GM13976 (cell line): ENCODE measurements at regions not wholly inside any gene's neighbourhood (a gene's known extent, or its start where the extent isn't known, plus 50 kb on each side); places are given as distances from the start of the nearest gene placed in this dataset.

Experiments used
- DNase-seq: peaks from one replicate; pipeline ENCODE4 v3.0.0; 2012; ENCODE audit warnings: low spot score
- in situ Hi-C: fragments of 300-500 bp; cut with MboI; formaldehyde crosslinking; loops from one replicate; pipeline ENCODE4 v1.12.0; 2022; ENCODE audit warnings: low sequenced_read_pairs, mixed read lengths, inconsistent platforms; ENCODE audit not compliant: unreplicated experiment
- TF ChIP-seq, protein P1 (sequence below): IDR thresholded peaks from 2 replicates; pipeline ENCODE4 v1.5.1; 2012; ENCODE audit warnings: borderline replicate concordance, mild to moderate bottlenecking; ENCODE audit not compliant: insufficient read depth; ENCODE audit errors: extremely low read depth, missing control alignments, control extremely low read depth

DNA sequence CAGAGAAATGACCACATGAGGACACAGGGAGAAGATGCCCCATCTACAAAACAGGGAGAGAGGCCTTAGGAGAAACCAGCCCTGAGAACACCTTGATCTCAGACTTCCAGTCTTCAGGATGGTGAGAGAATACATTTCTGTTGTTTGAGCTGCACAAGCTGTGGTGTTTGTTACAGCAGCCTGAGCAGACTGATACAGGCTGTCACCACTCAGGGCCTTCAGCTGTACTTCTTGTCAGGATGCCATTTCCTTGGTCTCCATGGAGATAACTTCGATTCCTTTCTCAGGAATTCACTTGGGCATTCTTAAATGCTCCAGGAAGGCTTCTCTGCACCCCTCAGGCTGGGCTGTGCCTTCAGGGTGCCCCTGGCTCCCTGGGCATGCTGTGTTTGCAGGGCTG is 85.7 kb upstream of the IGFBP3 start:
- in situ Hi-C loops: no loop called here
- TF ChIP-seq, protein P1, sequence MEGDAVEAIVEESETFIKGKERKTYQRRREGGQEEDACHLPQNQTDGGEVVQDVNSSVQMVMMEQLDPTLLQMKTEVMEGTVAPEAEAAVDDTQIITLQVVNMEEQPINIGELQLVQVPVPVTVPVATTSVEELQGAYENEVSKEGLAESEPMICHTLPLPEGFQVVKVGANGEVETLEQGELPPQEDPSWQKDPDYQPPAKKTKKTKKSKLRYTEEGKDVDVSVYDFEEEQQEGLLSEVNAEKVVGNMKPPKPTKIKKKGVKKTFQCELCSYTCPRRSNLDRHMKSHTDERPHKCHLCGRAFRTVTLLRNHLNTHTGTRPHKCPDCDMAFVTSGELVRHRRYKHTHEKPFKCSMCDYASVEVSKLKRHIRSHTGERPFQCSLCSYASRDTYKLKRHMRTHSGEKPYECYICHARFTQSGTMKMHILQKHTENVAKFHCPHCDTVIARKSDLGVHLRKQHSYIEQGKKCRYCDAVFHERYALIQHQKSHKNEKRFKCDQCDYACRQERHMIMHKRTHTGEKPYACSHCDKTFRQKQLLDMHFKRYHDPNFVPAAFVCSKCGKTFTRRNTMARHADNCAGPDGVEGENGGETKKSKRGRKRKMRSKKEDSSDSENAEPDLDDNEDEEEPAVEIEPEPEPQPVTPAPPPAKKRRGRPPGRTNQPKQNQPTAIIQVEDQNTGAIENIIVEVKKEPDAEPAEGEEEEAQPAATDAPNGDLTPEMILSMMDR: no peak

GRCh38 chr7:46006212-46006611 is 85.1 kb upstream of the IGFBP3 start:
- no peak for DNase-seq
- in situ Hi-C loops: no loop called here
- TF ChIP-seq, protein P1: no peak

More for the DNA sequence above, 85.7 kb upstream of the IGFBP3 start:
- no peak for DNase-seq

DNA sequence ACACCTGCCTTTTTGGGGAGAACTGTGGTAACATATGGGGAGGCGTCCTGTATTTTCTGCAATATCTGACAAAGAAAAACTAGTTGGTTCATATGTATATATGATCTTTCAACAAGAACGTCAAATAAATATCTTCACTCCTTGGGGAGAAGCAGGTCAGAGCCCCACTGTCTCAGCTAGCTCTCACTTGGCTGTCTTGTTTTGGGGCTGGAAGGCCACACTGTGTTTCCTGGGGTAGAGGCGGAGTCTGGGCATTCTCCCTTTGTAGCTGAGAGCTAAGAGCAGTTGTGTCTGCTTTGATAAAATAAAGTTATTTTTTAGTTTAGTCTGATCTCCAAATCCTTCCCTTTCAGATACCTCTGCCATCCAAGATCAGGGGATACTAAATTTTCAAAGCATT is 83.9 kb upstream of the IGFBP3 start:
- TF ChIP-seq, protein P1: no peak
- in situ Hi-C loops: no loop called here
- no peak for DNase-seq

GRCh38 chr7:46003896-46004875 is 83.1 kb upstream of the IGFBP3 start:
- TF ChIP-seq, protein P1: no peak
- DNase-seq: no peak
- in situ Hi-C loops: no loop called here

DNA sequence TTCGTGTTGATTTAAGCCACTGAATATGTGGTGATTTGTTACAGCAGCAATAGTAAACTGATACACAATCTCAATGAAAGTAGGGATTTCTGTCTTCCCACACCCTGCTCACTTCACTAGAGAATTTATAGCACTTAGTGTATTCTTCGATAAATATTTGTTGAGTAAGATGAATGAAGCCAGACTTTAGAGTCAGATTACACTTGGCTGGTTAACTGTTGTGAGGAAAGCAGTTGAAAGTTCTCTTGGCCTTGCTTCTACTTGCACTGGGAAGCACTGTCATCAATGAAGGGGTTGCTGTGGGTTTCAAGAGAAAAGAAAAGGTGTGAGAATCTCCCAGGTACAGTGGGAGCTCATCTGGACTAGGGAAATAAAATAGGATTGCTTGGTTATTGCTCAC is 82.1 kb upstream of the IGFBP3 start:
- in situ Hi-C loops: no loop called here
- DNase-seq: no peak
- TF ChIP-seq, protein P1: no peak

GRCh38 chr7:46000513-46000912 is 79.4 kb upstream of the IGFBP3 start:
- in situ Hi-C loops: no loop called here

More at GRCh38 chr7:46000513-46000912, 79.4 kb upstream of the IGFBP3 start:
- no peak for DNase-seq
- TF ChIP-seq, protein P1: no peak
